Dermis microvascular lymphatic vessel endothelial cell (primary cell): ENCODE measurements at regions not wholly inside any gene's neighbourhood (a gene's known extent, or its start where the extent isn't known, plus 50 kb on each side); places are given as distances from the start of the nearest gene placed in this dataset.
"Not testable (repeated sequence)": the region's sequence is repeated elsewhere in the genome, so short reads cannot be mapped to it uniquely, and the experiment has no call there.

Source experiments
- DNase-seq, 2 donors: peaks; one replicate each; pipeline versions ENCODE4 v3.0.0 to v3.0.0-alpha.2; 2010; ENCODE audit warnings: low read depth in 2 of 2

DNA sequence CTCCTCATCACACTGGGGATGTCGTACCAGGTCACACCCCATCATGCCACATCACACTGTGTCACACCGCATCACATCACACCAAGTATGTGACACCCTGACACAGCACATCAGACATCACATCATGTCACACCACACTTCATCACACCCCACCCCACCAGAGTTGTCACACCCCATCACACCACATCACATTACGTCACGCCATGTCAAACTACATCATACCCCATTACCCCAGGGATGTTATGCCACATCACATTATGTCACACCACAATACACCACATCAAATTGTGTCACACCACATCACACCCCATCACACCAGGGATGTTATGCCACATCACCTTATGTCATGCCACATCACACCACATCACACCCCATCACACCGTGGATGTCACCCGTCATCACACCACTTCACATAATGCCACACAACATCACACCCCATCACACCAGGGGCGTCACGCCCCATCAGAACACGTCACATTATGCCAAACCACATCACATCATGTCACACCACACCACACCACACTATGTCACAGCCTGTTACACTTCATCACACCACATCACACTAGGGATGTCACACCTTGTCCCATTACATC is 133.6 kb downstream of the TMEM121 start:
- DNase-seq: no peak

DNA sequence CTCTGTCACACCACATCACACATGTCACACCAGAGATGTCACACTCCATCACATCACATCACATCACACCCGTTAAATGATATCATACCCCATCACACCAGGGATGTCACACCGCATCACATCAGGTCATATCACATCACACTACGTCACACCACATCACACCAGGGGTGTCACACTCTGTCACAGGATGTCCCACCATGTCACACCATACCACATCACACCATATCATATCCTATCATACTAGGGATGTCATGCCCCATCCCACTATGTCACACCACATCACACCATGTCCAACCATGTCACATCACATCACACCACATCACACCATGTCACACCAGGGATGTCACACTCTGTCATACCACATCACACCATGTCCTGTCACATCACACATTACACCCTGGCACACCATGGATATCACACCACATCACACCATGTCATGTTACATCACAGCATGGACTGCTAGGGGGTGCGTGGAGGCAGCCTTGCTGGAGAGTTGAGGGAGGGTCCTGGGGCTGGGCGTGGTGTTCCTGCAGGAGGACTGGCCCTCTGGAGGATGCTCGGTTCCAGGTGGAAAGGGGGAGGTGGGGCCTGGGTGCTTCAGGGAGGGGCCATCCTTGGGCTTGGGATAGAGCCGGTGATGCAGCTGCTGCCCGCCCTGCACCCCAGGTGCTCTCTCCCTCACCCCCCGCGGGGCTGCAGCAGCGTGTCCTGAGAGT is 134.6 kb downstream of the TMEM121 start:
- no peak for DNase-seq

DNA sequence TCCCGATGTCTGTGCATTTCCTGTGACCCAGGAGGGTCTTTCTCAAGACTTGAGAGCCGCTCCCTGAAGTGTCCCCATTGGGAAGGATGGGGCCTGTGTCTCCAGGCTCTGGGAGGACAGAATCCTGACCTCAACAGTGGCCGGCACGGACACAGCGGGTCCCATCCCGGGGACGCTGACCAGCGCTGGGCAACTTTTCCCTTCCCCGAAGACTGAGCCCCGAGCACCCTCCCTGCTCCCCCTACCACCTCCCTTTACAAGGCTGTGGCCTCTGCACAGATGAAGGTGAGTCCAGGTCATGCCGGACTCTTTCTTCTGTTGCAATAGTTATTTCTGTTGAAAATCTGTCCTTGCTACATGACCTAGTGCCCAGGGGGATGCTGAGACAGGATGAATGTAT is 135.7 kb downstream of the TMEM121 start:
- not testable (repeated sequence) for DNase-seq

DNA sequence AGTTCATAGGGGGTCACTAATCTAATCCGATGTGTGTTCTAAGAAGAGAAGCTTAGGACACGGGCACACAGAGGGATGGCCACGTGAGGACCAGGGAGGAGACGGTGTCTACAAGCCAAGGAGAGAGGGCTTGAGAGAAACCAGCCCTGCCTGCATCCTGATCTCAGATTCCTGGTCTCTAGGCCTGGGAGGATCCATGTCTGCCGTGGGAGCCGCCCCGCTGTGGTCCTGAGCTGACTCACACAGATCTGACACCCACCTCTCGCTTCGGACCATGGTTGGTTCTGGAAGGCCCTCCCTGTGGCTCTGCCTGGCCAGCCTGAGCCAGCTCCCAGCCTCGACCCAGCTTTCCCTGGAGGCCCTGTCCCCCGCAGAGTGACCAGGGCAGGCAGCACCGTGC is 136.2 kb downstream of the TMEM121 start:
- DNase-seq: not testable (repeated sequence)

DNA sequence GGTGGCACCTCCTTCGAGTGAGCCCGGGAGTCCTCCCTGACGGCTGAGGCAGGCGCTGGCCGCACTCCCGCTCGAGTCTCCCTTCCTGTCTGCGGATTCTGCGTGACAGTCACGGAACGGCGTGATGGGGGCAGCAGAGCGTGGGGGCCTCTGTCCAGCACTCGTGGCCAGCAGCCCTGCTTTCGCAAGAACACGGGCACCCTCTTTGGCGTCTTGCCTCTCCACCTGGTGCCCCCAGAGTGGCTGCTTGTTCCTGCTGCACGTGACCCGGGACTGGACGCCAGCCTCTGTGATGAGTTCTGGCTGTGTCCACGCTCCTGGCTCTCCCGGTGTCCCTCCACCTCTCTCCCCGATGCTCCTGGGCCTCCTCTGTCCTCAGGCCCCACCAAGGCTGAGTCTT is 136.9 kb downstream of the TMEM121 start:
- DNase-seq: not testable (repeated sequence)

DNA sequence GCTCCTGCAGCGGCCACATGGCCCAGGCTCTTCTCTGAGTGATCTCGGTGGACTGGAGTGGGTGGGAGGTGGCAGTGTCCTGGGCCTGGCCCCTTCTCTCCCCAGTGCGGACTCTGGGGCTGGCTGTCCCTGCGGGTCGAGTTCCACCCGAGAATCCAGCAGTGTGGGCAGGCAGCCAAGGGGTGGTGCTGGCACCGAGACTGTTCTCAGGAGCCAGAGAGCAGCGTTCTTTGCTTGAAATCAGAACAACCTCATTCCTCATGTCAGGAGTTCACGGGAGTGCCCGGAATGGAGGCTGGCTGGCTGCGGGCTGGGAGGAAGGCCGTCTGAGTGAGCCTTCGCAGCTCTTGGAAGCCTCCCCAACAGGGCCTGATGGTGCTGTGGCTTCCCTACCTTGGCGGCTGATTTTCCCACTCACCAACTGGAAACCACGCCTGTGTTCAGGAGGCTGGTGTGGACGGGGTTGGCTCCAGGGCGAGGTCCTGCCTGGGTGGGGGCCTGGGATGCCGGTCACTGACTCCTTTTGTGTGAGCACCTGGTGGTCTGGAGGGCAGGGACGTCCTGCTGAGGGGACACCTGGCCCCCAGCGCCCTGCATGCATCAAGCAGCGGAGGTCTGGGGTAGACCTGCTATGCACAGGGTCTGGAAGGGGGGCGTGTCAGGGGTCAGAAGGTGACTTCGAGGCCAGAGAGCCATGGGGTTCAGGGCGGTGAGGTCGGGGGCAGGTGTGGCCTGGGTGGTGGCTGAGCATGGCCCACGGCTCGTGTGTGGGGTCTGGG is 137.6 kb downstream of the TMEM121 start:
- not testable (repeated sequence) for DNase-seq

DNA sequence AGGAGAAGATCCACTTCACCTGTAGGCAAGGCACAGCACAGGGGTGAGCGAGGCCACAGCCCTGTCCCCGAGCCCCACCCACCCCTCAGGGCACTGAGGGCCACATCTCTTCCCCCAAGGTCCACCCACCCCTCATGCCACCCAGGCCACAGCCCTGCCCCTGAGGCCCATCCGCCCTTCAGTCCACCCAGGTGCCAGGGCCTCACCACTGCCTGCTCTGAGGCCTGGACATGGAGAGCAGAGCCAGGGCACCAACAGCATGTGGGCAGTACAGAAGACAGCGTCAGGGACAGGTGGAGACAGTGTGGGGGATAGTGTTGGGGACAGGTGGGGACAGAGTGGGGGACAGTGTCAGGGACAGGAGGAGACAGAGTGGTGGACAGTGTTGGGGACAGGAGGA is 138.3 kb downstream of the TMEM121 start:
- no peak for DNase-seq

DNA sequence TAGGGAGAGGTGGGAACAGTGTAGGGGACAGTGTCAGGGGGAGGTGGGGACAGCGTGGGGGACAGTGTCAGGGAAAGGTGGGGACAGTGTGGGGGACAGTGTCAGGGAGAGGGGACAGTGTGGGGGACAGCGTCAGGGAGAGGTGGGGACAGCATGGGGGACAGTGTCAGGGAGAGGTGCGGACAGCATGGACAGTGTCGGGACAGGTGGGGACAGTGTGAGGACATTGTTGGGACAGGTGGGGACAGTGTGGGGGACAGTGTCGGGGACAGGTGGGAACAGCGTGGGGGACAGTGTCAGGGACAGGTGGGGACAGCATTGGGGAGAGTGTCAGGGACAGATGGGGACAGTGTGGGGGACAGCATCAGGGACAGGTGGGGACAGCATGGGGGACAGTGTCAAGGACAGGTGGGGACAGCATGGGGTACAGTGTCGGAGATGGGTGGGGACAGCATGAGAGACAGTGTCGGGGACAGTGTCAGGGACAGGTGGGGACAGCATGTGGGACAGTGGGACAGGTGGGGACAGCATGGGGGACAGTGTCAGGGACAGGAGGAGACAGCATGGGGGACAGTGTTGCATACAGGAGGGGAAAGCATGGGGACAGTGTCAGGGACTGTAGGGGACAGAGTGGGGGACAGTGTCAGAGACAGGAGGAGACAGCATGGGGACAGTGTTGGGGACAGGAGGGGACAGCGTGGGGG is 139.0 kb downstream of the TMEM121 start:
- DNase-seq: no peak

DNA sequence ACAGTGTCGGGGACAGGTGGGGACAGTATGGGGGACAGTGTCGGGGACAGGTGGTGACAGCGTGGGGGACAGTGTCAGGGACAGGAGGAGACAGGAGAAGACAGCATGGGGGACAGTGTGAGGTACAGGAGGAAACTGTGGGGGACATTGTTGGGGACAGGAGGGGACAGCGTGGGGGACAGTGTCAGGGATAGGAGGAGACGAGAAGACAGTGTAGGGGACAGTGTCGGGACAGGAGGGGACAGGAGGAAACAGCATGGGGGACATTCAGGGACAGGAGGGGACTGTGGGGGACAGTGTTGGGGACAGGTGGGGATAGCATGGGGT is 139.5 kb downstream of the TMEM121 start:
- DNase-seq: no peak

DNA sequence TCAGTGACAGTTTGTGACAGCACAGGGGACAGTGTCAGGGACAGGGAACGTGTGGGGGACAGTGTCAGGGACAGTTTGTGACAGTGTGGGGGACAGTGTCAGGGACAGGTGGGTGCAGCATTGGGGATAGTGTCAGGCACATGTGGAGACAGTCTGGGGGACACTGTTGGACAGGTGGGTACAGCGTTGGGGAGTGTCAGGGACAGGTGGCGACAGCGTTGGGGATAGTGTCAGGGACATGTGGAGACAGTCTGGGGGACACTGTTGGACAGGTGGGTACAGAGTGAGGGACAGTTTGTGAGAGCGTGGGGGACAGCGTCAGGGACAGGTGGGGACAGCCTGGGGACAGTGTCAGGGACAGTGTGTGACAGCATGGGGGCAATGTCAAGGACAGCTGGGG is 140.0 kb downstream of the TMEM121 start:
- DNase-seq: no peak

DNA sequence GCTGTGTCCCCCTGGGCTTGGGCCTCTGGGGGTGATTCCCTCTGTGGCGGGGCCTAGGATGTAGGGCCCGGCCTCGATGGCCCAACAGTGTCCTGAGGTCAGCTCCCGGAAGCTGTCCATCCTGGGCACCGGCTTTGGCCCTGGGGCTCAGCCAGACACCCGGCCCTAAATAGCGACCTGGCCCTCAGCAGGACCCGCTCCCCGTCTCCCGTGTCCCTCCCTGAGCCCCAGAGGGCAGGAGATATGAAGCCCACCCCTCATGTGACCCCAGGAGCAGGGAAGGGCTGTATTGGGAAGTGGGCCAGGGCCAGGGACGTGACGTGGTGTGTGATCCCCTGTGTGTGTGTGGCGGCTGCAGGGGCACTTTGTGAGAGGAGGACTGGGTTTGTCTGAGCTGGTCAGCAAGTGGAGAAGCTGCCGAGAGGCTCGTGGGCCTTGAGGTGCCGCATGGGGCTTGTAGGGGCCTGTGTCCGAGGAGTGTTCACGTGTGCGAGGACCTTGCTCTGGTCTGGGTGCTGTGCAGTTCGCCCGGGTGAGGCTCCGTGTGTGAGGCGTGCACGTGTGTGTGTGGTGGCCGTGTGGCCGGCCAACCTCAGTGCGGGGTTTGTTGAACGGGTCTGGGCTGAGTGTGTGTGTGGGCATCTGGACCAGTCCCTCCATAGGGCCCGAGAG is 140.7 kb downstream of the TMEM121 start:
- DNase-seq: not testable (repeated sequence)

DNA sequence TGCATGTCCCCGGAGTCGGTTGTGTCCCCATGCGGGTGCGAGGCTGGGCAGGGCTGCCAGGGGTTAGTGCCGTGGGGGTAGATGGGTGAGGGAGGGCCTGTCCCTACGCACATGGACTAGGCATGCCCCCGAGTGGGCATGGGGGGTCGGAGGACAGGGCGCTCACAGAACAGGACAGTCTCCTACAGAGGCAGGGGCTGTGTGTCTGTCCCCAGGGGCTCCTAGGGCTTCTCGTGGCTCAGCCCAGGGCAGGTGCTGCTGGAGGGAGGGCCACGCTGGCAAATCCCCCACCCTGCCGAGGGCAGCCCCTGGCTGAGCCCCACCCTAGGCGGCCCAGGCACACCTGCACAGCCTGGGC is 141.3 kb downstream of the TMEM121 start:
- not testable (repeated sequence) for DNase-seq

DNA sequence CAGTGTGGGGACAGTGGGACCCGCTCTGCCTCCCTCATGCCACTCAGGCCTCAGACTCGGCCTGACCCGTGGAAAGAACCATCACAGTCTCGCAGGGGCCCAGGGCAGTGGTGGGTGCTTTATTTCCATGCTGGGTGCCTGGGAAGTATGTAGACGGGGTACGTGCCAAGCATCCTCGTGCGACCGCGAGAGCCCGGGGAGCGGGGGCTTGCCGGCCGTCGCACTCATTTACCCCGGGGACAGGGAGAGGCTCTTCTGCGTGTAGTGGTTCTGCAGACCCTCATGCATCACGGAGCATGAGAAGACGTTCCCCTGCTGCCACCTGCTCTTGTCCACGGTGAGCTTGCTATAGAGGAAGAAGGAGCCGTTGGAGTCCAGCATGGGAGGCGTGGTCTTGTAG is 141.6 kb downstream of the TMEM121 start:
- DNase-seq: not testable (repeated sequence)

DNA sequence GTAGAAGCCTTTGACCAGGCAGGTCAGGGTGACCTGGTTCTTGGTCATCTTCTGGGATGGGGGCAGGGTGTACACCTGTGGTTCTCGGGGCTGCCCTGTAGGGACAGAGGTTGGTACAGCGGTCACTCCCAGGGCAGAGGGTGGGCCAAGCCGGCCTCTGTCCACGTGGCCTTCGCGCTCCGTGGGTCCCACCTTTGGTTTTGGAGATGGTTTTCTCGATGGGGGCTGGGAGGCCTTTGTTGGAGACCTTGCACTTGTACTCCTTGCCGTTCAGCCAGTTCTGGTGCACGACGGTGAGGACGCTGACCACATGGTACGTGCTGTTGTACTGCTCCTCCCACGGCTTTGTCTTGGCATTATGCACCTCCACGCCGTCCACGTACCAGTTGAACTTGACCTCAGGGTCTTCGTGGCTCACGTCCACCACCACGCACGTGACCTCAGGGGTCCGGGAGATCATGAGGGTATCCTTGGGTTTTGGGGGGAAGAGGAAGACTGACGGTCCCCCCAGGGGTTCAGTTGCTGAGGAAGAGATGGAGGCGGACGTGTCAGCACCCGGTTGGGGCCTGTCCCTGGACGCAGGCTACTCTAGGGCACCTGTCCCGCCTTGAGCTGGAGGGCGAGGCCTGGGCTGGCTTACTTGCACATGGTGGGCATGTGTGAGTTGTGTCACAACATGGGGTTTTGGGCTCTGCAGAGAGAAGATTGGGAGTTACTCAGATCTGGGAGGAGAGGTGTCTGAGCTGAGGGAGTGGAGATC is 142.3 kb downstream of the TMEM121 start:
- not testable (repeated sequence) for DNase-seq

DNA sequence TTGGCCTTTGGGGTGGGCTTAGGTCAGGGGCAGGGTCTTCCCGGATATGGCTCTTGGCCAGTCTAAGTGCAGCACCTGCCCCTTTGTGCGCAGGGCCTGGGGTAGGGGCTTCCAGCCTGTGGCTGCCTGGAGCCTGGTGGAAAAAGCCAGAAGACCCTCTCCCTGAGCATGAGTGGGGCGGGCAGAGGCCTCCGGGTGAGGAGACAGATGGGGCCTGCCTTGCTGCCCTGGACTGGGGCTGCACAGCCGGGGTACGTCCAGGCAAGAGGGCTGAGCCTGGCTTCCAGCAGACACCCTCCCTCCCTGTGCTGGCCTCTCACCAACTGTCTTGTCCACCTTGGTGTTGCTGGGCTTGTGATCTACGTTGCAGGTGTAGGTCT is 142.8 kb downstream of the TMEM121 start:
- DNase-seq: not testable (repeated sequence)

DNA sequence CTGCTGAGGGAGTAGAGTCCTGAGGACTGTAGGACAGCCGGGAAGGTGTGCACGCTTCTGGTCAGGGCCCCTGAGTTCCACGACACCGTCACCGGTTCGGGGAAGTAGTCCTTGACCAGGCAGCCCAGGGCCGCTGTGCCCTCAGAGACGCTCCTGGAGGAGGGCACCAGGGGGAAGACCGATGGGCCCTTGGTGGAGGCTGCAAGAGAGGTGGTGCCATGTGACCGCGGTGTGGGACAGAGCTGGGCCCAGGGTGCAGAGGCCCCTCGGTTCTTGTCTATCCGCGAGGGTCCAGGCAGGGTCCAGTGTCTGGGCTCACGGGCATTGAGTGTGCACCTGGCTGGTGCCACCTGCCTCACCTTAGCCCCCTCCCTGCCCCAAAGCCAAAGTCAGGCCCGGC is 143.3 kb downstream of the TMEM121 start:
- DNase-seq: not testable (repeated sequence)

DNA sequence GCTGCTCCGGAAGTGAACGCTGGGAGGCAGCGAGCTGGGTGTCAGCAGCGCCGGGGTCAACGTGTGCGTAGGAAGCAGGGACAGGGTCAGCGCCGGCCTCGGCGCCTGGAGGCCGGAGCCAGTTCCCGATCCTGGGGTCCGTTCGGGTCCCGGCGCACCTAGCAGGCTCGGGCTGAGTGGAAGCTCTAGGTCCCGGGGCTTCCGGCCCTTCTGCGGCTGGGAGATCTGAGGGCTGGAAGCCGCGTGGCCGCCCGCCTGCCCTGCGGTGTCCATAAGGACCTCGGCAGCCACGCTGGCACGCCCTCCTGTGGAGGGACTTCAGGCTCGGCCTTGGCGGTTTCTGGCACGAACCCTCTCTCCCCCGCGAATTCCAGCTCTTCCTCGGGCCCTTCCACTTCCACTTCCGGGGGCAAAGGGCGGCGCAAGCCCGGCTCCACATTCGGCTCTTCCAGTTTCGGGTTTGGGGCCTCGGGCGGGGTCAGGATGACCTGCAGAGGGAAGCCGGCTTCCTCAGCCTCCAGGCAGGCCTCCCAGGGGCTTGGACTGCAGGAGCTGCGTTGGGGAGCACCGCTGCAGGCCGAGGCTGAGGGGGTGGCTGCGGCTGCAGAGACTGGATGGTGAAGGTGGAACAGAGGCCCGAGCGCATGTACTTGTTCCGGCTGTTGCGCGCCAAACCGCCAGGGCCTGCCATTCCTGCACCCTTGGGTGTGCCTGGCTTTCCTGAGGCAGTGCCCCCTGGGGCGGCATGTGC is 146.2 kb downstream of the TMEM121 start:
- DNase-seq: not testable (repeated sequence)

DNA sequence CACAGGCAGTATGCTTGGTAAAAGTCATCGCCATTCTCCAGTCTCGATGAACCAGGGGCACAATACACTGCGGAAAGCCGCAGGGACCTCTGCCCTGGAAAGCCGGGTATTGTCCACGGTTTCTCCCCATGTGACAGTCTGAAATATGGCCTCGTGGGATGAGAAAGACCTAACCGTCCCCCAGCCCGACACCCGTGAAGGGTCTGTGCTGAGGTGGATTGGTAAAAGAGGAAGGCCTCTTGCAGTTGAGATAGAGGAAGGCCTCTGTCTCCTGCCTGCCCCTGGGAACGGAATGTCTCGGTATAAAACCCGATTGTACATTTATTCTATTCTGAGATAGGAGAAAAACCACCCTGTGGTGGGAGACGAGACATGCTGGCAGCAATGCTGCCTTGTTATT is 149.1 kb downstream of the TMEM121 start:
- not testable (repeated sequence) for DNase-seq

DNA sequence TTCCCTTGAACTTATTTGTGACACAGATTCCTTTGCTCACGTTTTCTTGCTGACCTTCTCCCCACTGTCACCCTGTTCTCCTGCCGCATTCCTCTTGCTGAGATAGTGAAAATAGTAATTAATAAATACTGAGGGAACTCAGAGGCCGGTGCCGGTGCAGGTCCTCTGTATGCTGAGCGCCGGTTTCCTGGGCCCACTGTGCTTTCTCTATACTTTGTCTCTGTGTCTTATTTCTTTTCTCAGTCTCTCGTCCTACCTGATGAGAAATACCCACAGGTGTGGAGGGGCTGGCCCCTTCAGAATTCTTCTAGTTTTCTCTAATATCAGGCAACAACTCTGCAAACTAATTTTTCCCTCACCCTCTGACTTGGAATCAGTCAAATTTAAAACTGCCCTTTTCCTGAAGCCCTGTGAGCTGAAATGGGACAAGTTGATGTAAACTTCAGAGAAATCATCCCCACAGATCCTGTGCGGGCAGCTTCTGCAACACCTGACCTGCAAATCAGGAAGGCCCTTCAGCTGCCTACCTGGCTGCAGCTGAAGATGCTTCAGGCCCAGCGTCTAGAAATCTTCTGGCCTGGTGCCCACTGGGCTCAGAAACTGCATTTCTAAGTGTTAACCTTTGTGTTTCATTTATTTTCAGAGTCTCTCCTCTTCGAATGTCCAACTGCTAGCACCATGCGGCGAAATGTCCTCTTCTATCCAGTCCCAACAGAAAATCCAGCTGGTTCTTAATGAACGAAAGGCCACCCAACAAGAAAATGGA is 149.7 kb downstream of the TMEM121 start:
- DNase-seq: not testable (repeated sequence)
